Uterus (tissue), 2 donors: ENCODE measurements at regions not wholly inside any gene's neighbourhood (a gene's known extent, or its start where the extent isn't known, plus 50 kb on each side); places are given as distances from the start of the nearest gene placed in this dataset.

Experiments
- POLR2A ChIP-seq, 2 donors: fragments of 450-650 bp; IDR thresholded peaks; one replicate each; pipeline ENCODE4 v1.6.1; 2016; ENCODE audit warnings: antibody characterized with exemption in 2 of 2, mild to moderate bottlenecking in 1 of 2, moderate library complexity in 1 of 2
- TF ChIP-seq, protein P1 (sequence below), 4 experiments: fragments of 200-600 bp in 2 of 4; fragments of 450-650 bp in 2 of 4; sonication (generic) in 2 of 4; IDR thresholded peaks; one replicate each; pipeline ENCODE4 v1.5.1; 2016 to 2019; ENCODE audit warnings: antibody characterized with exemption in 4 of 4, mild to moderate bottlenecking in 2 of 4, moderate library complexity in 1 of 4

DNA sequence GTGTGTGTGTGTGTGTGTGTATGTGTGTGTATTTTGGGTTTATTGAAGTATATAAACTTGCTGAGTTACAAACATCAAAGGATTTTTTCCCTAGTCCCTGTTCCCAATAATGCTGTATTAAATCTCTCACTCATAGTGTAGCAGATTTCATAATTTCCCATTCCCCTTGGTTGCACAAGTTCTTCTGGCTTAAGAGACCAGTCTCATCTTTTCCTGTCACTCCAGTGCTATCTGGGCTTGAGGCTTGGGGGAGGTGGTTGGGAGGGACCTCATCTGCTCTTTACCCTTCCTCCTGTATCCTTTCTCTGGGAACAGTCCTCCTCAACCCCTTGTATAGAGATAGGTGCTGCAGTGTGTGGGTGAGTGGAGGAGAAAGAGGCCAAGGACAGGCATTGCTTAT is 285.4 kb upstream of the BOD1L1 start:
- TF ChIP-seq, protein P1, sequence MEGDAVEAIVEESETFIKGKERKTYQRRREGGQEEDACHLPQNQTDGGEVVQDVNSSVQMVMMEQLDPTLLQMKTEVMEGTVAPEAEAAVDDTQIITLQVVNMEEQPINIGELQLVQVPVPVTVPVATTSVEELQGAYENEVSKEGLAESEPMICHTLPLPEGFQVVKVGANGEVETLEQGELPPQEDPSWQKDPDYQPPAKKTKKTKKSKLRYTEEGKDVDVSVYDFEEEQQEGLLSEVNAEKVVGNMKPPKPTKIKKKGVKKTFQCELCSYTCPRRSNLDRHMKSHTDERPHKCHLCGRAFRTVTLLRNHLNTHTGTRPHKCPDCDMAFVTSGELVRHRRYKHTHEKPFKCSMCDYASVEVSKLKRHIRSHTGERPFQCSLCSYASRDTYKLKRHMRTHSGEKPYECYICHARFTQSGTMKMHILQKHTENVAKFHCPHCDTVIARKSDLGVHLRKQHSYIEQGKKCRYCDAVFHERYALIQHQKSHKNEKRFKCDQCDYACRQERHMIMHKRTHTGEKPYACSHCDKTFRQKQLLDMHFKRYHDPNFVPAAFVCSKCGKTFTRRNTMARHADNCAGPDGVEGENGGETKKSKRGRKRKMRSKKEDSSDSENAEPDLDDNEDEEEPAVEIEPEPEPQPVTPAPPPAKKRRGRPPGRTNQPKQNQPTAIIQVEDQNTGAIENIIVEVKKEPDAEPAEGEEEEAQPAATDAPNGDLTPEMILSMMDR (IDR thresholded peaks at IDR 0.05) = no peak
- TF ChIP-seq POLR2A (IDR thresholded peaks at IDR 0.05) = no peak
